Neuronal stem cell (in vitro differentiated cells): ENCODE measurements at regions not wholly inside any gene's neighbourhood (a gene's known extent, or its start where the extent isn't known, plus 50 kb on each side); places are given as distances from the start of the nearest gene placed in this dataset.

Experiments used
- DNase-seq: peaks from one replicate; pipeline ENCODE4 v3.0.0-alpha.2; 2013; ENCODE audit warnings: low spot score
- H2AFZ ChIP-seq: one replicate; pipeline ENCODE4 v1.6.1; 2013; ENCODE audit warnings: mild to moderate bottlenecking, low read length, inconsistent platforms
- H2AK5ac ChIP-seq: 2 replicates; pipeline ENCODE4 v1.6.1; 2013; ENCODE audit warnings: low read depth, mild to moderate bottlenecking, inconsistent platforms, low read length, moderate library complexity, mixed read lengths
- H2BK120ac ChIP-seq: 2 replicates; pipeline ENCODE4 v1.6.1; 2013; ENCODE audit warnings: low read depth, mild to moderate bottlenecking, inconsistent platforms, low read length, moderate library complexity, mixed read lengths
- H2BK12ac ChIP-seq: one replicate; pipeline ENCODE4 v1.6.1; 2013; ENCODE audit warnings: low read length, inconsistent platforms
- H2BK15ac ChIP-seq: 2 replicates; pipeline ENCODE4 v1.6.1; 2013; ENCODE audit warnings: mild to moderate bottlenecking, low read length, inconsistent platforms, mixed read lengths
- H2BK5ac ChIP-seq: one replicate; pipeline ENCODE4 v1.6.1; 2013; ENCODE audit warnings: inconsistent platforms, mild to moderate bottlenecking, low read length, moderate library complexity
- H3K14ac ChIP-seq: one replicate; pipeline ENCODE4 v1.6.1; 2013; ENCODE audit warnings: low read length, inconsistent platforms
- H3K18ac ChIP-seq: 2 replicates; pipeline ENCODE4 v1.6.1; 2013; ENCODE audit warnings: low read length, inconsistent platforms
- H3K23ac ChIP-seq: 2 replicates; pipeline ENCODE4 v1.6.1; 2013; ENCODE audit warnings: low read depth, mild to moderate bottlenecking, mixed read lengths, low read length, inconsistent platforms; ENCODE audit not compliant: poor library complexity
- H3K27ac ChIP-seq: replicated peaks from 3 replicates; pipeline ENCODE4 v1.5.1; 2013; ENCODE audit warnings: low read length, inconsistent platforms
- H3K27me3 ChIP-seq, 3 experiments: 2 replicates each; pipeline ENCODE4 v1.6.1; 2013; ENCODE audit warnings: low read length in 3 of 3, mild to moderate bottlenecking in 2 of 3, inconsistent platforms in 1 of 3, low read depth in 1 of 3, mixed read lengths in 1 of 3, moderate library complexity in 1 of 3; ENCODE audit not compliant: control insufficient read depth in 3 of 3, insufficient read depth in 3 of 3
- H3K36me3 ChIP-seq, 2 donors: replicated peaks in 1 of 2; 2 replicates each; pipeline ENCODE4 v1.6.1; 2013; ENCODE audit warnings: low read length in 2 of 2; ENCODE audit not compliant: control insufficient read depth in 2 of 2, insufficient read depth in 2 of 2
- H3K4ac ChIP-seq: 2 replicates; pipeline ENCODE4 v1.6.1; 2013; ENCODE audit warnings: inconsistent platforms, mild to moderate bottlenecking, low read length, moderate library complexity
- H3K4me1 ChIP-seq, 2 donors: 1 replicate in 1 of 2; 2 replicates in 1 of 2; pipeline ENCODE4 v1.6.1; 2013; ENCODE audit warnings: low read length in 2 of 2, low read depth in 1 of 2; ENCODE audit not compliant: control insufficient read depth in 2 of 2, insufficient read depth in 1 of 2
- H3K4me2 ChIP-seq: one replicate; pipeline ENCODE4 v1.6.1; 2013; ENCODE audit warnings: mild to moderate bottlenecking, low read length, inconsistent platforms; ENCODE audit not compliant: insufficient read depth, poor library complexity, severe bottlenecking
- H3K4me3 ChIP-seq, 2 donors: 2 replicates each; pipeline ENCODE4 v1.5.1; 2013; ENCODE audit warnings: low read length in 2 of 2, mild to moderate bottlenecking in 2 of 2, inconsistent platforms in 1 of 2, moderate library complexity in 1 of 2
- H3K79me1 ChIP-seq: one replicate; pipeline ENCODE4 v1.6.1; 2013; ENCODE audit warnings: low read depth, mild to moderate bottlenecking, inconsistent platforms, low read length, moderate library complexity
- H3K9ac ChIP-seq: one replicate; pipeline ENCODE4 v1.6.1; 2013; ENCODE audit warnings: mild to moderate bottlenecking, low read depth, low read length, inconsistent platforms; ENCODE audit not compliant: poor library complexity
- H3K9me3 ChIP-seq, 2 donors: replicated peaks in 1 of 2; 2 replicates each; pipeline versions ENCODE3 to v1.6.1; 2013; ENCODE audit warnings: low read length in 2 of 2, mild to moderate bottlenecking in 2 of 2, inconsistent platforms in 1 of 2, low read depth in 1 of 2, mixed read lengths in 1 of 2, moderate library complexity in 1 of 2; ENCODE audit not compliant: control insufficient read depth in 2 of 2, insufficient read depth in 1 of 2
- H4K8ac ChIP-seq: one replicate; pipeline ENCODE4 v1.6.1; 2013; ENCODE audit warnings: low read depth, mild to moderate bottlenecking, inconsistent platforms, low read length, moderate library complexity
- H4K91ac ChIP-seq: one replicate; pipeline ENCODE4 v1.6.1; 2013; ENCODE audit warnings: low read length, low read depth, mild to moderate bottlenecking, inconsistent platforms; ENCODE audit not compliant: poor library complexity
- WGBS, 2 donors: extraction: QIAGEN DNeasy Blood & Tissue Kit; methylation state at CpG; one replicate each; pipeline ENCODE4 v1.1.7; 2013; ENCODE audit warnings: missing lambda C conversion rate in 2 of 2, mixed read lengths in 1 of 2; ENCODE audit not compliant: insufficient read length in 2 of 2, insufficient replicate concordance in 1 of 2; ENCODE audit errors: extremely low coverage in 2 of 2; 5-methylcytosine and 5-hydroxymethylcytosine counted together

GRCh38 chr6:81942067-81942370, 189.5 kb upstream of the TENT5A start:
- no peak overlapping the region for H3K4me3 ChIP-seq
- no peak for DNase-seq
- no peak overlapping the region for H2AFZ ChIP-seq
- H4K91ac ChIP-seq: no peak overlapping the region
- no peak overlapping the region for H2BK5ac ChIP-seq
- H3K4me1 ChIP-seq: no peaks in the 10 kb centered on the region
- WGBS, 2 donors: no CpG with 5 or more reads among the region's 3 CpGs
- no peak overlapping the region for H3K27ac ChIP-seq
- H3K27me3 ChIP-seq: no peaks in the 10 kb centered on the region
- H3K4ac ChIP-seq: no peak overlapping the region
- H3K79me1 ChIP-seq: no peaks in the 10 kb centered on the region
- no peak overlapping the region for H3K9ac ChIP-seq
- H3K18ac ChIP-seq: no peak overlapping the region
- H4K8ac ChIP-seq: no peak overlapping the region
- H2BK12ac ChIP-seq: no peak overlapping the region
- no peaks in the 10 kb centered on the region for H3K9me3 ChIP-seq
- no peaks in the 10 kb centered on the region for H3K36me3 ChIP-seq
- no peak overlapping the region for H2BK120ac ChIP-seq
- no peak overlapping the region for H2BK15ac ChIP-seq
- no peak overlapping the region for H3K4me2 ChIP-seq
- H2AK5ac ChIP-seq: no peak overlapping the region
- no peak overlapping the region for H3K14ac ChIP-seq
- no peak overlapping the region for H3K23ac ChIP-seq

DNA sequence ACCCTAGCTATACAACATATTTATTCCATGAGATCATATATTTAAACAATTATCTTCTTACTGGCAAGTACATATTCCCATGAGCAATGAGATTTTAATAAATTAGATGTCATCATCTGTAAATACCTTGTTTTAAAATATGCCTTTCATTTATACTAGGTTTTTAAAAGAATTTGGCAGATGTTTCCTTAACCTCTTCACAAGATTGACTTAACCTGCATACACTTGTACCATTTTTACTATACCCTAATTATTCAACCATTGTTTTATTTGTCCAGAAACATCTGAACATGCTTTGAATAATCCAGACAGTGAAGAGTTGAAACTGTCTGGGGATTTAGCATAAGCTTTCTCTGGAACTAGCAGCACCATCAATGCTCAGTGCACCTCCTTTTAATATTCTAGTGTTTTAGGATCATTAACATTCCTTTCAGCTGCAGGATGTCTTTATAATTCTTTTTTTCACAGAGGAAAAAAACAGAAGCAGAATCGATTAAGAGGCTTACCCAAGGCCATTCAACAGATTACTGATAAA, 188.0 kb upstream of the TENT5A start:
- H3K4ac ChIP-seq: no peak overlapping the region
- H3K9ac ChIP-seq: no peak overlapping the region
- no peak overlapping the region for H3K14ac ChIP-seq
- no peak overlapping the region for H3K23ac ChIP-seq
- no peak overlapping the region for H4K8ac ChIP-seq
- no peak overlapping the region for H2AFZ ChIP-seq
- H3K18ac ChIP-seq: no peak overlapping the region
- no peaks in the 10 kb centered on the region for H3K4me1 ChIP-seq
- no peak overlapping the region for H2AK5ac ChIP-seq
- no peak overlapping the region for H4K91ac ChIP-seq
- H3K4me3 ChIP-seq: no peak overlapping the region
- no peaks in the 10 kb centered on the region for H3K27me3 ChIP-seq
- H2BK12ac ChIP-seq: no peak overlapping the region
- H3K27ac ChIP-seq: no peak overlapping the region
- H3K9me3 ChIP-seq: no peaks in the 10 kb centered on the region
- H3K79me1 ChIP-seq: no peaks in the 10 kb centered on the region
- H2BK120ac ChIP-seq: no peak overlapping the region
- H3K4me2 ChIP-seq: no peak overlapping the region
- H3K36me3 ChIP-seq: no peaks in the 10 kb centered on the region
- H2BK15ac ChIP-seq: no peak overlapping the region
- no peak for DNase-seq
- no CpG with 5 or more reads among the region's 1 CpG for WGBS, 2 donors
- no peak overlapping the region for H2BK5ac ChIP-seq

DNA sequence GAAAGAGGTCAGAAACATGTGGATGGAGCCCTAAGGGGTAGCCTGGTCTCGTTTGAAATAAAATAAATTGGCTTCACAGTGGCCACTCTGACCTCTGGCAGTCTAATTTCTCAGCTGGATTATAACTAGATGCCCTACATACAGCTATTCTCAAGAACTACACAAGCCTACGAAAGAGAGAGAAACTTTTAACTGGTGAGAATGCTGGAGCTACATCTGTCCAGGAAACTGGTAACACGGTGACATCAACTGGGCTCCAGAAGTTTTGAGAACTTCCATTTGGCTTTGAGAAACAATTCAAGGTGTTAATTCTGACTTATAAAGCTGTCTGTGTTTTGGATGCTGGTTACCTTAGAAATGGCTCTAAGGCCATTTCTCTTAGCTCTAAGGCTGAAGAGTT, 187.3 kb upstream of the TENT5A start:
- H3K23ac ChIP-seq: no peak overlapping the region
- no peaks in the 10 kb centered on the region for H3K79me1 ChIP-seq
- no peak for DNase-seq
- no peak overlapping the region for H2AK5ac ChIP-seq
- WGBS, 2 donors: no CpG with 5 or more reads among the region's 3 CpGs
- H3K4me1 ChIP-seq: no peaks in the 10 kb centered on the region
- H3K14ac ChIP-seq: no peak overlapping the region
- H3K36me3 ChIP-seq: no peaks in the 10 kb centered on the region
- no peak overlapping the region for H3K4ac ChIP-seq
- H4K8ac ChIP-seq: no peak overlapping the region
- H3K4me3 ChIP-seq: no peak overlapping the region
- H2AFZ ChIP-seq: no peak overlapping the region
- no peaks in the 10 kb centered on the region for H3K9me3 ChIP-seq
- H3K9ac ChIP-seq: no peak overlapping the region
- H3K18ac ChIP-seq: no peak overlapping the region
- H4K91ac ChIP-seq: no peak overlapping the region
- H2BK12ac ChIP-seq: no peak overlapping the region
- no peaks in the 10 kb centered on the region for H3K27me3 ChIP-seq
- no peak overlapping the region for H2BK5ac ChIP-seq
- H2BK120ac ChIP-seq: no peak overlapping the region
- H3K4me2 ChIP-seq: no peak overlapping the region
- H3K27ac ChIP-seq: no peak overlapping the region
- H2BK15ac ChIP-seq: no peak overlapping the region

GRCh38 chr6:81938991-81939732, 186.7 kb upstream of the TENT5A start:
- H3K79me1 ChIP-seq: no peaks in the 10 kb centered on the region
- no peak overlapping the region for H2BK5ac ChIP-seq
- H3K9ac ChIP-seq: no peak overlapping the region
- no peak overlapping the region for H3K14ac ChIP-seq
- H3K27ac ChIP-seq: no peak overlapping the region
- H4K91ac ChIP-seq: no peak overlapping the region
- no peak overlapping the region for H2BK120ac ChIP-seq
- DNase-seq: no peak
- no peak overlapping the region for H3K4ac ChIP-seq
- H2AK5ac ChIP-seq: no peak overlapping the region
- H3K4me3 ChIP-seq: no peak overlapping the region
- no peak overlapping the region for H3K18ac ChIP-seq
- no peaks in the 10 kb centered on the region for H3K36me3 ChIP-seq
- no peaks in the 10 kb centered on the region for H3K9me3 ChIP-seq
- no peak overlapping the region for H2BK12ac ChIP-seq
- no peak overlapping the region for H2AFZ ChIP-seq
- H2BK15ac ChIP-seq: no peak overlapping the region
- WGBS, 2 donors: no CpG with 5 or more reads among the region's 3 CpGs
- H3K23ac ChIP-seq: no peak overlapping the region
- H3K4me2 ChIP-seq: no peak overlapping the region
- H3K27me3 ChIP-seq: no peaks in the 10 kb centered on the region
- H4K8ac ChIP-seq: no peak overlapping the region
- H3K4me1 ChIP-seq: no peaks in the 10 kb centered on the region
